Nephron progenitor cell (in vitro differentiated cells): ENCODE measurements at regions not wholly inside any gene's neighbourhood (a gene's known extent, or its start where the extent isn't known, plus 50 kb on each side); places are given as distances from the start of the nearest gene placed in this dataset.

Experiments
- DNase-seq: peaks from one replicate; pipeline ENCODE4 v3.0.0; 2021
- H3K27ac Mint-ChIP-seq: 2 replicates; pipeline ENCODE4 v1.8.0; 2021; ENCODE audit warnings: mild to moderate bottlenecking, moderate library complexity, mixed read lengths
- H3K27me3 Mint-ChIP-seq: 2 replicates; pipeline ENCODE4 v1.8.0; 2021; ENCODE audit warnings: mild to moderate bottlenecking, low read depth, mixed read lengths; ENCODE audit not compliant: poor library complexity
- H3K36me3 Mint-ChIP-seq: 2 replicates; pipeline ENCODE4 v1.8.0; 2021; ENCODE audit warnings: low read depth, mixed read lengths
- H3K4me1 Mint-ChIP-seq: 2 replicates; pipeline ENCODE4 v1.8.0; 2021; ENCODE audit warnings: mixed read lengths
- H3K4me3 Mint-ChIP-seq: 2 replicates; pipeline ENCODE4 v1.8.0; 2021; ENCODE audit warnings: mild to moderate bottlenecking, moderate library complexity, mixed read lengths
- H3K9me3 Mint-ChIP-seq: 2 replicates; pipeline ENCODE4 v1.8.0; 2021; ENCODE audit warnings: mild to moderate bottlenecking, moderate library complexity, mixed read lengths
- TF ChIP-seq, protein P1 (sequence below): fragments of 200-600 bp; sonication (generic); IDR thresholded peaks from 2 replicates; pipeline ENCODE4 v1.5.0; 2021; ENCODE audit warnings: antibody characterized with exemption

DNA sequence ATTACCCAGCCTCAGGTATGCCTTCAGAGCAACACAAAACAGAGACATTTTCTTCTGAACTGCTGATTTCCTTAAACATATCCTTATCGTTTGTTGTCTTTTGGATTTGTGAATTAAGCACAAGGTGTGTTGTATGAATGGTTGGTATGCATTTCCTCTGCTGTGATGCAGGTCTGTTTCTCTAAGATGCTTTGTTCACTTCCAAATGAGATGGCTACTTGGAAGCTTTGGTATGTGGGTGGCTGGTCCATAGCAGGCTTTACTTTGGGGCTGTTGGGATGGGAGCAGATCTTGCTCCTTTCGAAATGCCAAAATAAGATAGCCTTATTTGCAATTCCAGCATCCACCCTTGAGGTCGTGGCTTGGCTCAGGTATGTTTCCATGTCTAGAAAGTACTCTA is 257.2 kb downstream of the INSIG2 start:
- H3K27ac Mint-ChIP-seq, result no peak overlapping the region
- no peaks in the 10 kb centered on the region for H3K4me1 Mint-ChIP-seq
- peaks cover 4% of the 10 kb centered on the region for H3K27me3 Mint-ChIP-seq
- no peak for DNase-seq
- no peak overlapping the region for H3K4me3 Mint-ChIP-seq
- TF ChIP-seq, protein P1, sequence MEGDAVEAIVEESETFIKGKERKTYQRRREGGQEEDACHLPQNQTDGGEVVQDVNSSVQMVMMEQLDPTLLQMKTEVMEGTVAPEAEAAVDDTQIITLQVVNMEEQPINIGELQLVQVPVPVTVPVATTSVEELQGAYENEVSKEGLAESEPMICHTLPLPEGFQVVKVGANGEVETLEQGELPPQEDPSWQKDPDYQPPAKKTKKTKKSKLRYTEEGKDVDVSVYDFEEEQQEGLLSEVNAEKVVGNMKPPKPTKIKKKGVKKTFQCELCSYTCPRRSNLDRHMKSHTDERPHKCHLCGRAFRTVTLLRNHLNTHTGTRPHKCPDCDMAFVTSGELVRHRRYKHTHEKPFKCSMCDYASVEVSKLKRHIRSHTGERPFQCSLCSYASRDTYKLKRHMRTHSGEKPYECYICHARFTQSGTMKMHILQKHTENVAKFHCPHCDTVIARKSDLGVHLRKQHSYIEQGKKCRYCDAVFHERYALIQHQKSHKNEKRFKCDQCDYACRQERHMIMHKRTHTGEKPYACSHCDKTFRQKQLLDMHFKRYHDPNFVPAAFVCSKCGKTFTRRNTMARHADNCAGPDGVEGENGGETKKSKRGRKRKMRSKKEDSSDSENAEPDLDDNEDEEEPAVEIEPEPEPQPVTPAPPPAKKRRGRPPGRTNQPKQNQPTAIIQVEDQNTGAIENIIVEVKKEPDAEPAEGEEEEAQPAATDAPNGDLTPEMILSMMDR, result no peak
- H3K36me3 Mint-ChIP-seq, result no peaks in the 10 kb centered on the region
- peaks cover 17% of the 10 kb centered on the region for H3K9me3 Mint-ChIP-seq

DNA sequence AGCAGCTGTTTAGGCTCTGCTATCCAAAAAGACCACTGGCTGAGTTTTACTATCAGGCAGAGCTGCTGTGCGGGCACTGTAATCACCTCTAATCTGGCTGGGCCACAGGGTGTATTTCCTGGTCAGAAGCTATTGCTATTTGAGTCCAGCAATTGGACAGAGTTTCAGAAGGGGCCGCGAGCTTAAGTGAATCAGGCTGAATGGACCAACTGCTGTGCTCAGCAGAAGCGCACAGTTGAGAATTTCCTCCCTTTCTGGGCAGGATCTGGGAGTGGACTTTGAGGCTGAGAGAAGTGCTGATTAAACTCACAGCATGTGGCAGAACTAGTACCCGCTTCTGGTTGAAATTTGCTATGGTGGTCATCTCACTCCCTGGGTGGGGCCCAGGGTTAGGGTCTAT is 251.8 kb downstream of the INSIG2 start:
- peaks cover 10% of the 10 kb centered on the region for H3K27me3 Mint-ChIP-seq
- no peak overlapping the region for H3K27ac Mint-ChIP-seq
- TF ChIP-seq, protein P1, result no peak
- H3K4me3 Mint-ChIP-seq, result no peak overlapping the region
- H3K9me3 Mint-ChIP-seq, result peaks cover 55% of the 10 kb centered on the region
- no peak for DNase-seq
- H3K36me3 Mint-ChIP-seq, result peaks cover 19% of the 10 kb centered on the region
- no peaks in the 10 kb centered on the region for H3K4me1 Mint-ChIP-seq

DNA sequence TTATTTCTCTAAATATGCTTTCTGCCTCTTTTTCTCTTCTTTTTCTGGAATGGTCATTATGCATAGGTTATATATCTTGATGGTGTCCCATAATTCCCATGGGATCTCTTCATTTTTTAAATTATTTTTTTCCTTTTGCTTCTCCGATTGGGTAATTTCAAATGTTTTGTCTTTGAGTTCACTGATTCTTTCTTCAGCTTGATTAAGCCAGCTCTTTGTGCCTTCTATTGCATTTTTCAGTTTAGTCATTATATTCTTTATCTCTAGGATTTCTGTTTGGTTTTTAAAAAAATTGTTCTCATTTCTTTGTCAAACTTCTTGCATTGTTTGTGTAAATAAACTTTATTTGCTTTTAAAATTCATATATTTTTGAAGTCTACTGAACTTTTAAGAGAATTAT is 251.1 kb downstream of the INSIG2 start:
- no peak for DNase-seq
- Mint-ChIP-seq H3K27me3 (peaks cover 10% of the 10 kb centered on the region), H3K27ac (no peak overlapping the region), H3K4me3 (no peak overlapping the region), H3K36me3 (peaks cover 19% of the 10 kb centered on the region), H3K4me1 (no peaks in the 10 kb centered on the region), H3K9me3 (peaks cover 52% of the 10 kb centered on the region)
- TF ChIP-seq, protein P1, result no peak

DNA sequence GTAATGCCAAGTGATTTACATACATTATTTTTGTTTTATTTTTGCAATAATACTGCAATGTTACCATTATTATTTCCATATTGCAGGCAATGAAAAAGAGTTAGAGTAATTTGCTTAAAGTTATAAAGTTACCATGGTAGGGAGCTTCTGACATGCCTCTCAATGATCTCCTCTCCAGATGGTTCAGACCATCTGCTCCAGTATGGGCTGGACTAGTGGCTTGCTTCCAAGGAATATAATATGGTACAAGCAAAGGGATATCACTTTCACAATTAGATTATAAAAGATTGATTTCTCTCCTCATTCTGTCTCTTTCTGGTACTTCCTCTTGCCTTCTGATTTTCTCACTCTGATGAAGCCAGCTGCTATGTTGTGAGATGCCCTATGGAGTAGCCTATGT is 245.4 kb downstream of the INSIG2 start:
- Mint-ChIP-seq H3K27ac (no peak overlapping the region), H3K9me3 (peaks cover 30% of the 10 kb centered on the region), H3K4me3 (no peak overlapping the region), H3K27me3 (peaks cover 11% of the 10 kb centered on the region), H3K4me1 (peaks cover 9% of the 10 kb centered on the region), H3K36me3 (peaks cover 17% of the 10 kb centered on the region)
- TF ChIP-seq, protein P1, result no peak
- DNase-seq, result no peak

DNA sequence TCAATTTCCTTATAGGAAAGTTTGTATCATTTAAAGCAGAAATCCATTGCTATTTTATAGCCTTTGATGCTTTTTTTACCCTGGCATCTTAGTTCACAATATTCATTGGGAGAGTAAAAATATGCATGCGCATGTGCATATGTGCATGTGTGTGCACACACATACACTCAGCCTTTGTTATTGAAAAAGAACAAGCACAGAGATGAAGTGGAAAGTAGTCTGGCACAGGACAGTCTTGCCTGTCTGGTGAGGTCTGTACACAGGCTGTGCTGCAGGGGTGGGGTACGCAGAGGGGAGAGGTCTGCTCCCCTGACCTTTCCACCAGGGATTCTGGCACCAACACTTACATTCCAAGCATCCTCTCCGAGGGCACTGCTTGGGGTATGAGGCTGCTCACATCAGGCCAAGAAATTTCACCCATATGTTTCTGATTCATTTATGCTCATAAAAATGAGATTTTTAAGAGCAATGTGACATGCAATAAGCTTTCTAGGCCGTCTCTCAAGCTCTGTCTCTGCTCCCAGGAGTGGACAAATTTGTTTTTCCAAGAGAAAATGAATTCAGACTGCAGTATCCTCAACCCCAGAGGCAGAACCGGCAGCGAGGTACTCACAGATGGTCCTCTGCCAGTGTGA is 237.2 kb downstream of the INSIG2 start:
- Mint-ChIP-seq H3K27ac (no peak overlapping the region), H3K36me3 (peaks cover 1% of the 10 kb centered on the region), H3K4me1 (peaks cover 55% of the 10 kb centered on the region), H3K4me3 (no peak overlapping the region), H3K27me3 (peaks cover 10% of the 10 kb centered on the region), H3K9me3 (peaks cover 3% of the 10 kb centered on the region)
- TF ChIP-seq, protein P1, result no peak
- DNase-seq, result no peak

DNA sequence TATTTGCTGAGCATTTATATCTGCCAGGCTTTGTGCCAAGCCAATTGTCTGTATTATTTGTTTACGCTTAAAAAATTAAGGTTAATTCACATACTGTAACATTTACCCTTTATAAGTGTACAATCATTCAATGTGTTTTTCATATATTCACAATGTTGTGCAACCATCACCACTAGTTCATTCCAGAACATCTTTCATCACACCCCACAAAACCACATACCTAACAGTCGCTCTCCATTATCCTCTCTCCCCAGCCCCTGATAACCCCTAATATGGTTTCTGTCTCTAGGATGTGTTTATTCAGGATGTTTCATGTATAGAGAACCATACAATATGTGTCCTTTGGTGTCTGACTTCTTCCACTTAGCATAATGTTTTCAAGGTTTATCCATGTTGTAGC is 234.1 kb downstream of the INSIG2 start:
- TF ChIP-seq, protein P1, result no peak
- DNase-seq, result no peak
- Mint-ChIP-seq H3K27ac (peak overlapping the region; percentile 1), H3K4me3 (peak overlapping the region; percentile 2), H3K27me3 (peaks cover 2% of the 10 kb centered on the region), H3K36me3 (no peaks in the 10 kb centered on the region), H3K4me1 (peaks cover 81% of the 10 kb centered on the region), H3K9me3 (no peaks in the 10 kb centered on the region)
